Neural cell (in vitro differentiated cells): ENCODE measurements at regions not wholly inside any gene's neighbourhood (a gene's known extent, or its start where the extent isn't known, plus 50 kb on each side); places are given as distances from the start of the nearest gene placed in this dataset.

ENCODE experiments used
- H2AFZ ChIP-seq: fragments of 200-600, 300-800 bp; sonication (generic), shearing (Covaris generic); 2 replicates; pipeline ENCODE4 v1.6.0; 2014; ENCODE audit warnings: low read depth, mild to moderate bottlenecking, antibody characterized with exemption, low read length, moderate library complexity
- H3F3A ChIP-seq: fragments of 200-600 bp; shearing (Covaris generic); 2 replicates; pipeline ENCODE4 v1.6.1; 2016; ENCODE audit warnings: mild to moderate bottlenecking, moderate library complexity, mixed read lengths, antibody characterized with exemption, low read length; ENCODE audit not compliant: insufficient read depth, poor library complexity, severe bottlenecking
- H3K27ac ChIP-seq: fragments of 200-600, 300-800 bp; sonication (generic), shearing (Covaris generic); 2 replicates; pipeline ENCODE4 v1.5.1; 2014; ENCODE audit warnings: mild to moderate bottlenecking, low read length, moderate library complexity
- H3K27me3 ChIP-seq: fragments of 300-800, 200-600 bp; sonication (generic), shearing (Covaris generic); 2 replicates; pipeline ENCODE4 v1.6.0; 2014; ENCODE audit warnings: mild to moderate bottlenecking, low read depth, low read length, moderate library complexity; ENCODE audit not compliant: insufficient read depth
- H3K36me3 ChIP-seq: fragments of 300-800, 200-600 bp; sonication (generic), shearing (Covaris generic); 2 replicates; pipeline ENCODE4 v1.5.1; 2014; ENCODE audit warnings: mild to moderate bottlenecking, antibody characterized with exemption, low read length, moderate library complexity; ENCODE audit not compliant: insufficient read depth
- H3K4me2 ChIP-seq: fragments of 300-800, 200-600 bp; sonication (generic), shearing (Covaris generic); 2 replicates; pipeline ENCODE4 v1.6.0; 2014; ENCODE audit warnings: mild to moderate bottlenecking, low read length
- H3K4me3 ChIP-seq: fragments of 300-800, 200-600 bp; sonication (generic), shearing (Covaris generic); 2 replicates; pipeline ENCODE4 v1.5.1; 2014; ENCODE audit warnings: mild to moderate bottlenecking, low read length, moderate library complexity
- H3K79me2 ChIP-seq: fragments of 200-600 bp; shearing (Covaris generic); replicated peaks from 2 replicates; pipeline ENCODE4 v1.6.0; 2014; ENCODE audit warnings: mild to moderate bottlenecking, low read length, moderate library complexity; ENCODE audit not compliant: insufficient read depth
- H3K9ac ChIP-seq: fragments of 300-800, 200-600 bp; sonication (generic), shearing (Covaris generic); 2 replicates; pipeline ENCODE4 v1.6.1; 2016; ENCODE audit warnings: mild to moderate bottlenecking, low read length, mixed read lengths
- H3K9me2 ChIP-seq: fragments of 200-600 bp; shearing (Covaris generic); 2 replicates; pipeline ENCODE4 v1.6.1; 2016; ENCODE audit warnings: mild to moderate bottlenecking, low read length, mixed read lengths; ENCODE audit not compliant: insufficient read depth
- H3K9me3 ChIP-seq: fragments of 200-600, 300-800 bp; sonication (generic), shearing (Covaris generic); 2 replicates; pipeline ENCODE4 v1.6.1; 2016; ENCODE audit warnings: mild to moderate bottlenecking, mixed run types, low read length, moderate library complexity, mixed read lengths
- H4K20me1 ChIP-seq: fragments of 200-600 bp; shearing (Covaris generic); 2 replicates; pipeline ENCODE4 v1.6.1; 2016; ENCODE audit warnings: mild to moderate bottlenecking, mixed run types; ENCODE audit not compliant: insufficient read depth
- EP300 ChIP-seq: fragments of 450-650 bp; conservative IDR thresholded peaks from 2 replicates; pipeline ENCODE4 v1.6.1; 2014; ENCODE audit warnings: antibody characterized with exemption, mild to moderate bottlenecking, moderate library complexity; ENCODE audit not compliant: poor library complexity, severe bottlenecking
- EZH2 ChIP-seq: fragments of 200-600, 300-800 bp; shearing (Covaris generic), sonication (generic); IDR thresholded peaks from 2 replicates; pipeline ENCODE4 v1.6.1; 2014; ENCODE audit warnings: antibody characterized with exemption, low read length, borderline replicate concordance, mild to moderate bottlenecking; ENCODE audit not compliant: insufficient read depth, poor library complexity, severe bottlenecking
- MXI1 ChIP-seq: fragments of 450-650 bp; conservative IDR thresholded peaks from 2 replicates; pipeline ENCODE4 v1.6.1; 2014; ENCODE audit warnings: antibody characterized with exemption, mild to moderate bottlenecking; ENCODE audit not compliant: poor library complexity, severe bottlenecking
- POLR2AphosphoS5 ChIP-seq: IDR thresholded peaks from 2 replicates; pipeline ENCODE4 v1.6.1; 2012
- RAD21 ChIP-seq: fragments of 450-650 bp; conservative IDR thresholded peaks from 2 replicates; pipeline ENCODE4 v1.6.1; 2014; ENCODE audit warnings: antibody characterized with exemption, mild to moderate bottlenecking, moderate library complexity
- SMC3 ChIP-seq: fragments of 450-650 bp; conservative IDR thresholded peaks from 2 replicates; pipeline ENCODE4 v1.6.1; 2014; ENCODE audit warnings: antibody characterized with exemption, mild to moderate bottlenecking, moderate library complexity; ENCODE audit not compliant: poor library complexity
- TAF1 ChIP-seq: IDR thresholded peaks from 2 replicates; pipeline ENCODE4 v1.6.1; 2012; ENCODE audit warnings: low read depth
- TF ChIP-seq, protein P1 (sequence below): IDR thresholded peaks from 2 replicates; pipeline ENCODE4 v1.6.1; 2012; ENCODE audit warnings: borderline replicate concordance
- TF ChIP-seq, protein P2 (sequence below): fragments of 450-650 bp; IDR thresholded peaks from 2 replicates; pipeline ENCODE4 v1.5.1; 2014; ENCODE audit warnings: antibody characterized with exemption, mild to moderate bottlenecking, moderate library complexity; ENCODE audit not compliant: poor library complexity, severe bottlenecking

DNA sequence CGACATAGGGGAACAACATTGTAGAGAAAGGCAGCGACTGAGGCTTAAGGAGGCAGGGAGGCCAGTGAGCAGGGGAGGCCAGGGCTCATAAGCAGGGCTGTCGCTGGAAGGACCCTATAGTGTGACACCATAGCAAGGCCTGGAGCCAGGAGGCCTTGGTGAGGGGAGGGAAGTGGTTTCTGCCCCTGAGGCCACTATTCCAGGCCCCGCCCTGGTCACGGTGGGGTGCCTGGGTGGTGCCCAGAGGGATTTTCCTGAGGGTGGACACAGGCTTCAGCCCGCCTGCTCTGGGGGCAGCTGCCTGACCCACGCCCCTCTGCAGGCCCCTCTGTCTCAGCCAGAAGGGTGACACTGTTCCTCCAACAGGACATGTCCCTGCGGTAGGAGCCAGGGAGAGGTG lies 147.8 kb upstream of the IQSEC1 start:
- Histone ChIP-seq H3K4me2 (no peak overlapping the region), H3K36me3 (no peaks in the 10 kb centered on the region), H3K9me3 (no peaks in the 10 kb centered on the region), H3F3A (no peaks in the 10 kb centered on the region), H3K27ac (no peak overlapping the region), H3K9me2 (no peaks in the 10 kb centered on the region), H3K4me3 (no peak overlapping the region), H3K27me3 (no peaks in the 10 kb centered on the region), H4K20me1 (no peaks in the 10 kb centered on the region), H3K9ac (no peak overlapping the region), H3K79me2 (no peaks in the 10 kb centered on the region), H2AFZ (no peak overlapping the region)
- no peak for TF ChIP-seq MXI1
- no peak for TF ChIP-seq POLR2AphosphoS5
- TF ChIP-seq, protein P1, sequence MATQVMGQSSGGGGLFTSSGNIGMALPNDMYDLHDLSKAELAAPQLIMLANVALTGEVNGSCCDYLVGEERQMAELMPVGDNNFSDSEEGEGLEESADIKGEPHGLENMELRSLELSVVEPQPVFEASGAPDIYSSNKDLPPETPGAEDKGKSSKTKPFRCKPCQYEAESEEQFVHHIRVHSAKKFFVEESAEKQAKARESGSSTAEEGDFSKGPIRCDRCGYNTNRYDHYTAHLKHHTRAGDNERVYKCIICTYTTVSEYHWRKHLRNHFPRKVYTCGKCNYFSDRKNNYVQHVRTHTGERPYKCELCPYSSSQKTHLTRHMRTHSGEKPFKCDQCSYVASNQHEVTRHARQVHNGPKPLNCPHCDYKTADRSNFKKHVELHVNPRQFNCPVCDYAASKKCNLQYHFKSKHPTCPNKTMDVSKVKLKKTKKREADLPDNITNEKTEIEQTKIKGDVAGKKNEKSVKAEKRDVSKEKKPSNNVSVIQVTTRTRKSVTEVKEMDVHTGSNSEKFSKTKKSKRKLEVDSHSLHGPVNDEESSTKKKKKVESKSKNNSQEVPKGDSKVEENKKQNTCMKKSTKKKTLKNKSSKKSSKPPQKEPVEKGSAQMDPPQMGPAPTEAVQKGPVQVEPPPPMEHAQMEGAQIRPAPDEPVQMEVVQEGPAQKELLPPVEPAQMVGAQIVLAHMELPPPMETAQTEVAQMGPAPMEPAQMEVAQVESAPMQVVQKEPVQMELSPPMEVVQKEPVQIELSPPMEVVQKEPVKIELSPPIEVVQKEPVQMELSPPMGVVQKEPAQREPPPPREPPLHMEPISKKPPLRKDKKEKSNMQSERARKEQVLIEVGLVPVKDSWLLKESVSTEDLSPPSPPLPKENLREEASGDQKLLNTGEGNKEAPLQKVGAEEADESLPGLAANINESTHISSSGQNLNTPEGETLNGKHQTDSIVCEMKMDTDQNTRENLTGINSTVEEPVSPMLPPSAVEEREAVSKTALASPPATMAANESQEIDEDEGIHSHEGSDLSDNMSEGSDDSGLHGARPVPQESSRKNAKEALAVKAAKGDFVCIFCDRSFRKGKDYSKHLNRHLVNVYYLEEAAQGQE = no peak
- TF ChIP-seq EZH2 = no peak
- TF ChIP-seq TAF1 = no peak
- TF ChIP-seq, protein P2, sequence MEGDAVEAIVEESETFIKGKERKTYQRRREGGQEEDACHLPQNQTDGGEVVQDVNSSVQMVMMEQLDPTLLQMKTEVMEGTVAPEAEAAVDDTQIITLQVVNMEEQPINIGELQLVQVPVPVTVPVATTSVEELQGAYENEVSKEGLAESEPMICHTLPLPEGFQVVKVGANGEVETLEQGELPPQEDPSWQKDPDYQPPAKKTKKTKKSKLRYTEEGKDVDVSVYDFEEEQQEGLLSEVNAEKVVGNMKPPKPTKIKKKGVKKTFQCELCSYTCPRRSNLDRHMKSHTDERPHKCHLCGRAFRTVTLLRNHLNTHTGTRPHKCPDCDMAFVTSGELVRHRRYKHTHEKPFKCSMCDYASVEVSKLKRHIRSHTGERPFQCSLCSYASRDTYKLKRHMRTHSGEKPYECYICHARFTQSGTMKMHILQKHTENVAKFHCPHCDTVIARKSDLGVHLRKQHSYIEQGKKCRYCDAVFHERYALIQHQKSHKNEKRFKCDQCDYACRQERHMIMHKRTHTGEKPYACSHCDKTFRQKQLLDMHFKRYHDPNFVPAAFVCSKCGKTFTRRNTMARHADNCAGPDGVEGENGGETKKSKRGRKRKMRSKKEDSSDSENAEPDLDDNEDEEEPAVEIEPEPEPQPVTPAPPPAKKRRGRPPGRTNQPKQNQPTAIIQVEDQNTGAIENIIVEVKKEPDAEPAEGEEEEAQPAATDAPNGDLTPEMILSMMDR = no peak
- TF ChIP-seq SMC3 = no peak
- no peak for TF ChIP-seq EP300
- no peak for TF ChIP-seq RAD21

DNA sequence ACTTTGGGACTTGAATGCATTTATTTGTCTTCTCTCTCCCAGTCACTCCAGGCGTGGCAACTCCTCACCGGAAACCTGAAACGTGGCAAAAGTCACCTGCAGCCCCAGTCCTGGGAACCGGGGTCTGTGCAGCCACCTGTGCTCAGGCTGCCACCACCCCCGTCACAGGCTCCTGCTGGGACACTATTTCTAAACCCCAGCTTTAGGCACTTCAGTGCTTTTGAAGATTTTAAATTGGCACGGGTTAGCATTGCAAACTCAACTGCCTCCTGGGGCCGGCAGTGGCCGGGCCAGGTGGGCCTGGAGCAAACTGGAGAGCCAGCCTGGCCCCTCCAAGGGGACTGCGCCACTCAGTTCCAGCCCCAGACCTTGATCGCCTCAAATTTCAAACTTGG lies 146.7 kb upstream of the IQSEC1 start:
- no peaks in the 10 kb centered on the region for H3K27me3 ChIP-seq
- H3K9ac ChIP-seq = no peak overlapping the region
- no peaks in the 10 kb centered on the region for H3K36me3 ChIP-seq
- H3K27ac ChIP-seq = no peak overlapping the region
- TF ChIP-seq EP300 = no peak
- no peak for TF ChIP-seq EZH2
- TF ChIP-seq, protein P2 = no peak
- TF ChIP-seq, protein P1 = no peak
- no peak for TF ChIP-seq MXI1
- TF ChIP-seq RAD21 = no peak
- no peak for TF ChIP-seq TAF1
- no peak for TF ChIP-seq SMC3
- TF ChIP-seq POLR2AphosphoS5 = no peak
- no peaks in the 10 kb centered on the region for H3K79me2 ChIP-seq
- H4K20me1 ChIP-seq = no peaks in the 10 kb centered on the region
- H3K9me2 ChIP-seq = no peaks in the 10 kb centered on the region
- no peak overlapping the region for H3K4me2 ChIP-seq
- no peaks in the 10 kb centered on the region for H3K9me3 ChIP-seq
- H2AFZ ChIP-seq = no peak overlapping the region
- no peaks in the 10 kb centered on the region for H3F3A ChIP-seq
- H3K4me3 ChIP-seq = no peak overlapping the region
